ENCODE measurements at regions not wholly inside any gene's neighbourhood (a gene's known extent, or its start where the extent isn't known, plus 50 kb on each side); places are given as distances from the start of the nearest gene placed in this dataset.

- TF ChIP-seq CTCF (IDR thresholded peaks at IDR 0.05) = no peak
- no peak for TF ChIP-seq POLR2AphosphoS5 (IDR thresholded peaks at IDR 0.05; ENCODE audit: low read depth, low read length)
- no peak for TF ChIP-seq REST (IDR thresholded peaks at IDR 0.05; ENCODE audit: insufficient read depth in 1 of 2, low read depth in 2 of 2, low read length in 1 of 2)
- no peak for TF ChIP-seq SIN3A (IDR thresholded peaks at IDR 0.05; ENCODE audit: borderline replicate concordance, insufficient read depth, low read depth, low read length)
Measured at GRCh38 chr2:66843847-66844246, 408.9 kb downstream of the MEIS1 start.
